ENCODE measurements at regions not wholly inside any gene's neighbourhood (a gene's known extent, or its start where the extent isn't known, plus 50 kb on each side); places are given as distances from the start of the nearest gene placed in this dataset.

GRCh38 chrX:51281758-51282318, 50.8 kb upstream of the NUDT10 start:
- DNase-seq (ENCODE audit: low spot score) = no peak
- Histone ChIP-seq H3K27ac (ENCODE audit: low read depth in 1 of 2, low read length in 2 of 2) (no peak overlapping the region), H3K4me3 (ENCODE audit: low read depth in 1 of 3, low read length in 3 of 3) (no peak overlapping the region), H3K27me3 (ENCODE audit: control insufficient read depth in 4 of 4, insufficient read depth in 4 of 4, low read length in 3 of 4) (no peaks in the 10 kb centered on the region), H3K36me3 (ENCODE audit: control insufficient read depth in 4 of 4, insufficient read depth in 3 of 4, low read depth in 1 of 4, low read length in 3 of 4) (no peaks in the 10 kb centered on the region), H3K4me1 (ENCODE audit: control insufficient read depth in 4 of 4, insufficient read depth in 4 of 4, low read length in 3 of 4) (no peaks in the 10 kb centered on the region), H3K9ac (ENCODE audit: low read depth in 1 of 2, low read length in 2 of 2) (no peak overlapping the region), H3K9me3 (ENCODE audit: control insufficient read depth in 4 of 4, low read length in 3 of 4) (no peaks in the 10 kb centered on the region)
- TF ChIP-seq REST (IDR thresholded peaks at IDR 0.05) = no peak
- no peak for TF ChIP-seq HNF4G (IDR thresholded peaks at IDR 0.05)
- TF ChIP-seq NR2F2 (IDR thresholded peaks at IDR 0.05) = no peak
- no peak for TF ChIP-seq CTCF (IDR thresholded peaks at IDR 0.05; ENCODE audit: low read depth, low read length, missing input control)
- no peak for TF ChIP-seq TAF1 (conservative IDR thresholded peaks at IDR 0.05)
- TF ChIP-seq MAX (IDR thresholded peaks at IDR 0.05) = no peak
- no peak for TF ChIP-seq JUND (IDR thresholded peaks at IDR 0.05)
- TF ChIP-seq FOXA1 (IDR thresholded peaks at IDR 0.05) = no peak
- TF ChIP-seq EGR1 (IDR thresholded peaks at IDR 0.05; ENCODE audit: low read depth in 2 of 2) = no peak
- no peak for TF ChIP-seq SP1 (IDR thresholded peaks at IDR 0.05)
- no peak for TF ChIP-seq HNF4A (conservative IDR thresholded peaks at IDR 0.05)
- TF ChIP-seq ATF3 (IDR thresholded peaks at IDR 0.05) = no peak
- TF ChIP-seq FOXA2 (IDR thresholded peaks at IDR 0.05) = no peak
- no peak for TF ChIP-seq RAD21 (IDR thresholded peaks at IDR 0.05)
- 80% methylated on average over 6 of the region's 6 CpGs for WGBS
